ENCODE measurements at regions not wholly inside any gene's neighbourhood (a gene's known extent, or its start where the extent isn't known, plus 50 kb on each side); places are given as distances from the start of the nearest gene placed in this dataset.

- Histone ChIP-seq H2BK15ac (replicated peaks; ENCODE audit: low read depth) (no peak overlapping the region), H3K56ac (ENCODE audit: low read length) (no peak overlapping the region), H3K27ac (ENCODE audit: low read depth, low read length) (no peak overlapping the region), H2BK120ac (ENCODE audit: low read depth, low read length) (no peak overlapping the region), H3K4ac (ENCODE audit: low read depth, low read length) (no peak overlapping the region), H2BK5ac (ENCODE audit: low read length) (no peak overlapping the region), H3K4me3 (ENCODE audit: low read length) (no peak overlapping the region), H3K4me2 (ENCODE audit: low read length) (no peak overlapping the region), H3K27me3 (ENCODE audit: insufficient read depth, low read length, poor library complexity) (no peaks in the 10 kb centered on the region), H3K18ac (ENCODE audit: low read length) (no peak overlapping the region), H3K9ac (ENCODE audit: low read length) (no peak overlapping the region), H3K79me2 (ENCODE audit: control insufficient read depth, insufficient read depth, low read length) (no peaks in the 10 kb centered on the region), H3K4me1 (ENCODE audit: control insufficient read depth, low read depth, low read length) (no peaks in the 10 kb centered on the region), H3K36me3 (ENCODE audit: control insufficient read depth, insufficient read depth, low read length) (no peaks in the 10 kb centered on the region), H4K5ac (ENCODE audit: low read length) (no peak overlapping the region), H4K8ac (ENCODE audit: low read depth, low read length) (no peak overlapping the region), H3K79me1 (ENCODE audit: low read length) (no peaks in the 10 kb centered on the region), H3K23ac (ENCODE audit: low read length) (no peak overlapping the region), H2AK5ac (ENCODE audit: low read length) (no peak overlapping the region)
- DNase-seq = no peak
- WGBS (ENCODE audit: extremely low coverage, insufficient coverage, low lambda C conversion rate) = no CpG with 5 or more reads among the region's 1 CpG
These were observed 220.4 kb upstream of the IZUMO3 start for GRCh38 chr9:24766081-24766480.

- Histone ChIP-seq H2BK15ac (replicated peaks; ENCODE audit: low read depth) (no peak overlapping the region), H4K5ac (ENCODE audit: low read length) (no peak overlapping the region), H2BK5ac (ENCODE audit: low read length) (no peak overlapping the region), H3K36me3 (ENCODE audit: control insufficient read depth, insufficient read depth, low read length) (no peaks in the 10 kb centered on the region), H3K4me2 (ENCODE audit: low read length) (no peak overlapping the region), H3K4me3 (ENCODE audit: low read length) (no peak overlapping the region), H3K4me1 (ENCODE audit: control insufficient read depth, low read depth, low read length) (no peaks in the 10 kb centered on the region), H3K79me1 (ENCODE audit: low read length) (no peaks in the 10 kb centered on the region), H4K8ac (ENCODE audit: low read depth, low read length) (no peak overlapping the region), H2BK120ac (ENCODE audit: low read depth, low read length) (no peak overlapping the region), H2AK5ac (ENCODE audit: low read length) (no peak overlapping the region), H3K27ac (ENCODE audit: low read depth, low read length) (no peak overlapping the region), H3K79me2 (ENCODE audit: control insufficient read depth, insufficient read depth, low read length) (no peaks in the 10 kb centered on the region), H3K27me3 (ENCODE audit: insufficient read depth, low read length, poor library complexity) (no peaks in the 10 kb centered on the region), H3K23ac (ENCODE audit: low read length) (no peak overlapping the region), H3K9ac (ENCODE audit: low read length) (no peak overlapping the region), H3K18ac (ENCODE audit: low read length) (no peak overlapping the region), H3K56ac (ENCODE audit: low read length) (no peak overlapping the region), H3K4ac (ENCODE audit: low read depth, low read length) (no peak overlapping the region)
- WGBS (ENCODE audit: extremely low coverage, insufficient coverage, low lambda C conversion rate) = no CpG with 5 or more reads among the region's 7 CpGs
- DNase-seq = no peak
These were observed 219.5 kb upstream of the IZUMO3 start for GRCh38 chr9:24765025-24765756.

DNA sequence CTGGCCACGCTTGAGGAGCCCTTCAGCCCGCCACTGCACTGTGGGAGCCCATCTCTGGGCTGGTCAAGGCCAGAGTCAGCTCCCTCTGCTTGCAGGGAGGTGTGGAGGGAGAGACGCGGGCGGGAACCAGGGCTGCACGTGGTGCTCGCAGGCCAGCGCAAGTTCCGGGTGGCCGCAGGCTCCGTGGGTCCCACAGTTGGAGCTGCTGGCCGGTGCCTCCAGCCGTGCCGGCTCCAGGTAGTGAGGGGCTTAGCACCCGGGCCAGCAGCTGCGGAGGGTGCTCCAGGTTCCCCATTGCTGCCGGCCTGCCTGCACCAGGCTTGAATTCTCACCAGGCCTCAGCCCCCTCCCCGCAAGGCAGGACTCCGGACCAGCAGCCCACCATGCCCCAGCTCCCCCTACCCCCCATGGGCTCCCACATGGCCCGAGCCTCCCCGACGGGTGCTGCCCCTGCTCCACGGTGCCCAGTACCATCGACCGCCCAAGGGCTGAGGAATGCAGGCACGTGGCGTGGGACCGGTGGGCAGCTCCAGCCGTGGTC lies 192.8 kb upstream of the IZUMO3 start:
- H2AK5ac ChIP-seq (ENCODE audit: low read length) = no peak overlapping the region
- no peak overlapping the region for H3K27ac ChIP-seq (ENCODE audit: low read depth, low read length)
- no peak overlapping the region for H3K4ac ChIP-seq (ENCODE audit: low read depth, low read length)
- no peaks in the 10 kb centered on the region for H3K4me1 ChIP-seq (ENCODE audit: control insufficient read depth, low read depth, low read length)
- H2BK15ac ChIP-seq (replicated peaks; ENCODE audit: low read depth) = no peak overlapping the region
- H3K79me1 ChIP-seq (ENCODE audit: low read length) = no peaks in the 10 kb centered on the region
- no peaks in the 10 kb centered on the region for H3K27me3 ChIP-seq (ENCODE audit: insufficient read depth, low read length, poor library complexity)
- no peak overlapping the region for H3K9ac ChIP-seq (ENCODE audit: low read length)
- H3K23ac ChIP-seq (ENCODE audit: low read length) = no peak overlapping the region
- H3K36me3 ChIP-seq (ENCODE audit: control insufficient read depth, insufficient read depth, low read length) = no peaks in the 10 kb centered on the region
- H3K56ac ChIP-seq (ENCODE audit: low read length) = no peak overlapping the region
- WGBS (ENCODE audit: extremely low coverage, insufficient coverage, low lambda C conversion rate) = no CpG with 5 or more reads among the region's 29 CpGs
- H3K4me3 ChIP-seq (ENCODE audit: low read length) = no peak overlapping the region
- H2BK120ac ChIP-seq (ENCODE audit: low read depth, low read length) = no peak overlapping the region
- H3K79me2 ChIP-seq (ENCODE audit: control insufficient read depth, insufficient read depth, low read length) = no peaks in the 10 kb centered on the region
- no peak overlapping the region for H3K4me2 ChIP-seq (ENCODE audit: low read length)
- no peak overlapping the region for H2BK5ac ChIP-seq (ENCODE audit: low read length)
- no peak overlapping the region for H4K8ac ChIP-seq (ENCODE audit: low read depth, low read length)
- H3K18ac ChIP-seq (ENCODE audit: low read length) = no peak overlapping the region
- no peak for DNase-seq
- no peak overlapping the region for H4K5ac ChIP-seq (ENCODE audit: low read length)

DNA sequence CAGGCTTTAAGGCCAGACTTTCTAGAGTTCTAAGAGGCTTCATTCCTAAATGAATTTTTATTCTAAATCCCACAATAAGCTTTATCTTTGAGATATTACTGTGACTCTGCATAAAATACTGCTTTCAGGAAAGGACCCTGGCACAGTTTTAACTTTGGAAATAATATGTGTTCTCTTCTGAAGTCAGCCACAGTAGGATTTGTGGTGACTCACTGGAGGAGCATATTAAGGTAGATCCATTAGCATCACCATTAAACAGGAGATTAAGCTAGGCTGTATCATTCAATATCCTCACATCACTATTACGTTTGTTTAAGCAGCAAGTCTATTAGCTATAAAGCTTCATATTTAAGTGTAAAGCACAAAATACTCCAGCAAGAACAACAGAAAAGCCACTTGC lies 186.1 kb upstream of the IZUMO3 start:
- no peak overlapping the region for H3K4ac ChIP-seq (ENCODE audit: low read depth, low read length)
- no peak overlapping the region for H4K8ac ChIP-seq (ENCODE audit: low read depth, low read length)

GRCh38 chr9:24721621-24722020 lies 175.9 kb upstream of the IZUMO3 start:
- H3K36me3 ChIP-seq (ENCODE audit: control insufficient read depth, insufficient read depth, low read length) = no peaks in the 10 kb centered on the region
- H3K79me1 ChIP-seq (ENCODE audit: low read length) = no peaks in the 10 kb centered on the region
- no peak overlapping the region for H3K9ac ChIP-seq (ENCODE audit: low read length)
- no peak overlapping the region for H2BK5ac ChIP-seq (ENCODE audit: low read length)
- H3K79me2 ChIP-seq (ENCODE audit: control insufficient read depth, insufficient read depth, low read length) = no peaks in the 10 kb centered on the region
- DNase-seq = no peak
- no peak overlapping the region for H3K18ac ChIP-seq (ENCODE audit: low read length)
- no peak overlapping the region for H3K4me3 ChIP-seq (ENCODE audit: low read length)
- H3K4me1 ChIP-seq (ENCODE audit: control insufficient read depth, low read depth, low read length) = no peaks in the 10 kb centered on the region
- H3K27me3 ChIP-seq (ENCODE audit: insufficient read depth, low read length, poor library complexity) = no peaks in the 10 kb centered on the region
- no CpG with 5 or more reads among the region's 1 CpG for WGBS (ENCODE audit: extremely low coverage, insufficient coverage, low lambda C conversion rate)
- H3K56ac ChIP-seq (ENCODE audit: low read length) = no peak overlapping the region
- H2BK15ac ChIP-seq (replicated peaks; ENCODE audit: low read depth) = no peak overlapping the region
- H4K8ac ChIP-seq (ENCODE audit: low read depth, low read length) = no peak overlapping the region
- no peak overlapping the region for H2AK5ac ChIP-seq (ENCODE audit: low read length)
- H3K4ac ChIP-seq (ENCODE audit: low read depth, low read length) = no peak overlapping the region
- H3K23ac ChIP-seq (ENCODE audit: low read length) = no peak overlapping the region
- H3K27ac ChIP-seq (ENCODE audit: low read depth, low read length) = no peak overlapping the region
- H3K4me2 ChIP-seq (ENCODE audit: low read length) = no peak overlapping the region
- H2BK120ac ChIP-seq (ENCODE audit: low read depth, low read length) = no peak overlapping the region
- no peak overlapping the region for H4K5ac ChIP-seq (ENCODE audit: low read length)

More for the DNA sequence above, 186.1 kb upstream of the IZUMO3 start:
- Histone ChIP-seq H3K79me1 (ENCODE audit: low read length) (no peaks in the 10 kb centered on the region), H3K4me3 (ENCODE audit: low read length) (no peak overlapping the region), H3K9ac (ENCODE audit: low read length) (no peak overlapping the region), H4K5ac (ENCODE audit: low read length) (no peak overlapping the region), H2AK5ac (ENCODE audit: low read length) (no peak overlapping the region), H2BK5ac (ENCODE audit: low read length) (no peak overlapping the region), H3K4me1 (ENCODE audit: control insufficient read depth, low read depth, low read length) (no peaks in the 10 kb centered on the region), H3K27ac (ENCODE audit: low read depth, low read length) (no peak overlapping the region), H3K27me3 (ENCODE audit: insufficient read depth, low read length, poor library complexity) (no peaks in the 10 kb centered on the region), H3K56ac (ENCODE audit: low read length) (no peak overlapping the region), H2BK120ac (ENCODE audit: low read depth, low read length) (no peak overlapping the region), H3K36me3 (ENCODE audit: control insufficient read depth, insufficient read depth, low read length) (no peaks in the 10 kb centered on the region), H3K18ac (ENCODE audit: low read length) (no peak overlapping the region), H3K79me2 (ENCODE audit: control insufficient read depth, insufficient read depth, low read length) (no peaks in the 10 kb centered on the region), H3K4me2 (ENCODE audit: low read length) (no peak overlapping the region), H3K23ac (ENCODE audit: low read length) (no peak overlapping the region), H2BK15ac (replicated peaks; ENCODE audit: low read depth) (no peak overlapping the region)
- no CpG with 5 or more reads among the region's 1 CpG for WGBS (ENCODE audit: extremely low coverage, insufficient coverage, low lambda C conversion rate)
- peak; percentile 0 for DNase-seq

GRCh38 chr9:24712206-24712605 lies 166.5 kb upstream of the IZUMO3 start:
- Histone ChIP-seq H2BK15ac (replicated peaks; ENCODE audit: low read depth) (no peak overlapping the region), H3K79me2 (ENCODE audit: control insufficient read depth, insufficient read depth, low read length) (no peaks in the 10 kb centered on the region), H2BK5ac (ENCODE audit: low read length) (no peak overlapping the region), H2BK120ac (ENCODE audit: low read depth, low read length) (no peak overlapping the region), H2AK5ac (ENCODE audit: low read length) (no peak overlapping the region), H3K4me3 (ENCODE audit: low read length) (no peak overlapping the region), H3K4ac (ENCODE audit: low read depth, low read length) (no peak overlapping the region), H3K79me1 (ENCODE audit: low read length) (no peaks in the 10 kb centered on the region), H4K8ac (ENCODE audit: low read depth, low read length) (no peak overlapping the region), H4K5ac (ENCODE audit: low read length) (no peak overlapping the region), H3K4me2 (ENCODE audit: low read length) (no peak overlapping the region), H3K23ac (ENCODE audit: low read length) (no peak overlapping the region), H3K56ac (ENCODE audit: low read length) (no peak overlapping the region), H3K36me3 (ENCODE audit: control insufficient read depth, insufficient read depth, low read length) (no peaks in the 10 kb centered on the region), H3K27me3 (ENCODE audit: insufficient read depth, low read length, poor library complexity) (no peaks in the 10 kb centered on the region), H3K27ac (ENCODE audit: low read depth, low read length) (no peak overlapping the region), H3K9ac (ENCODE audit: low read length) (no peak overlapping the region), H3K4me1 (ENCODE audit: control insufficient read depth, low read depth, low read length) (no peaks in the 10 kb centered on the region), H3K18ac (ENCODE audit: low read length) (no peak overlapping the region)
- no CpG with 5 or more reads among the region's 2 CpGs for WGBS (ENCODE audit: extremely low coverage, insufficient coverage, low lambda C conversion rate)
- DNase-seq = no peak

Data from mesendoderm (in vitro differentiated cells).